ENCODE measurements at regions not wholly inside any gene's neighbourhood (a gene's known extent, or its start where the extent isn't known, plus 50 kb on each side); places are given as distances from the start of the nearest gene placed in this dataset.

GRCh38 chr9:106110483-106110882, 416.1 kb downstream of the TMEM38B start:
- no peaks in the 10 kb centered on the region for H3K79me2 ChIP-seq (ENCODE audit: insufficient read depth, low read length)
- no peak overlapping the region for H3K4me2 ChIP-seq (ENCODE audit: insufficient read depth, low read length)
- no peak for TF ChIP-seq CTCF (IDR thresholded peaks at IDR 0.05; ENCODE audit: borderline replicate concordance, extremely low read depth, low read length, poor library complexity, severe bottlenecking)
- no peak for TF ChIP-seq EZH2 (IDR thresholded peaks at IDR 0.05; ENCODE audit: borderline replicate concordance, low read depth, low read length, severe bottlenecking)
- no peak for ATAC-seq (ENCODE audit: insufficient read depth, low read depth)
- no peaks in the 10 kb centered on the region for H3K9me3 ChIP-seq (ENCODE audit: insufficient read depth, low read length, severe bottlenecking)
- no peaks in the 10 kb centered on the region for H3K36me3 ChIP-seq (ENCODE audit: insufficient read depth, low read length)
- no peak overlapping the region for H2AFZ ChIP-seq (ENCODE audit: low read depth, low read length)
- H4K20me1 ChIP-seq (ENCODE audit: insufficient read depth, low read length), result no peaks in the 10 kb centered on the region
- H3K4me1 ChIP-seq (ENCODE audit: insufficient read depth, low read length), result no peaks in the 10 kb centered on the region
- no peak for DNase-seq
- no peak overlapping the region for H3K9ac ChIP-seq (ENCODE audit: low read depth, low read length)
- no peak overlapping the region for H3K4me3 ChIP-seq (ENCODE audit: low read depth in 1 of 2, low read length in 2 of 2)
- no peaks in the 10 kb centered on the region for H3K27me3 ChIP-seq (ENCODE audit: insufficient read depth, low read length, poor library complexity)
- no peak overlapping the region for H3K27ac ChIP-seq (ENCODE audit: low read length)

GRCh38 chr9:106111039-106111730, 416.8 kb downstream of the TMEM38B start:
- Histone ChIP-seq H2AFZ (ENCODE audit: low read depth, low read length) (no peak overlapping the region), H3K4me2 (ENCODE audit: insufficient read depth, low read length) (no peak overlapping the region), H3K79me2 (ENCODE audit: insufficient read depth, low read length) (no peaks in the 10 kb centered on the region), H3K9ac (ENCODE audit: low read depth, low read length) (no peak overlapping the region), H3K27ac (ENCODE audit: low read length) (no peak overlapping the region), H3K36me3 (ENCODE audit: insufficient read depth, low read length) (no peaks in the 10 kb centered on the region), H3K4me3 (ENCODE audit: low read depth in 1 of 2, low read length in 2 of 2) (no peak overlapping the region), H3K9me3 (ENCODE audit: insufficient read depth, low read length, severe bottlenecking) (no peaks in the 10 kb centered on the region), H4K20me1 (ENCODE audit: insufficient read depth, low read length) (no peaks in the 10 kb centered on the region), H3K27me3 (ENCODE audit: insufficient read depth, low read length, poor library complexity) (no peaks in the 10 kb centered on the region), H3K4me1 (ENCODE audit: insufficient read depth, low read length) (no peaks in the 10 kb centered on the region)
- TF ChIP-seq CTCF (IDR thresholded peaks at IDR 0.05; ENCODE audit: borderline replicate concordance, extremely low read depth, low read length, poor library complexity, severe bottlenecking), result no peak
- TF ChIP-seq EZH2 (IDR thresholded peaks at IDR 0.05; ENCODE audit: borderline replicate concordance, low read depth, low read length, severe bottlenecking), result no peak
- DNase-seq (no peak), ATAC-seq (ENCODE audit: insufficient read depth, low read depth) (no peak)

GRCh38 chr9:106112935-106113334, 418.6 kb downstream of the TMEM38B start:
- no peak overlapping the region for H3K4me2 ChIP-seq (ENCODE audit: insufficient read depth, low read length)
- no peaks in the 10 kb centered on the region for H3K36me3 ChIP-seq (ENCODE audit: insufficient read depth, low read length)
- H4K20me1 ChIP-seq (ENCODE audit: insufficient read depth, low read length), result no peaks in the 10 kb centered on the region
- DNase-seq, result no peak
- TF ChIP-seq EZH2 (IDR thresholded peaks at IDR 0.05; ENCODE audit: borderline replicate concordance, low read depth, low read length, severe bottlenecking) (no peak), CTCF (IDR thresholded peaks at IDR 0.05; ENCODE audit: borderline replicate concordance, extremely low read depth, low read length, poor library complexity, severe bottlenecking) (no peak)
- H3K9me3 ChIP-seq (ENCODE audit: insufficient read depth, low read length, severe bottlenecking), result no peaks in the 10 kb centered on the region
- no peaks in the 10 kb centered on the region for H3K79me2 ChIP-seq (ENCODE audit: insufficient read depth, low read length)
- no peak overlapping the region for H3K9ac ChIP-seq (ENCODE audit: low read depth, low read length)
- H3K4me1 ChIP-seq (ENCODE audit: insufficient read depth, low read length), result no peaks in the 10 kb centered on the region
- H3K27me3 ChIP-seq (ENCODE audit: insufficient read depth, low read length, poor library complexity), result no peaks in the 10 kb centered on the region
- no peak overlapping the region for H2AFZ ChIP-seq (ENCODE audit: low read depth, low read length)
- no peak overlapping the region for H3K4me3 ChIP-seq (ENCODE audit: low read depth in 1 of 2, low read length in 2 of 2)
- no peak for ATAC-seq (ENCODE audit: insufficient read depth, low read depth)
- H3K27ac ChIP-seq (ENCODE audit: low read length), result no peak overlapping the region

All from DND-41 (cell line).